Ovary (tissue), 7 donors: ENCODE measurements at regions not wholly inside any gene's neighbourhood (a gene's known extent, or its start where the extent isn't known, plus 50 kb on each side); places are given as distances from the start of the nearest gene placed in this dataset.

Experiments
- DNase-seq, 5 donors: peaks; one replicate each; pipeline ENCODE4 v3.0.0-alpha.2; 2019 to 2020
- H3K27ac ChIP-seq, 2 donors: fragments of 200-600 bp; one replicate each; pipeline versions ENCODE4 v1.5.1 to v1.8.0; 2019 to 2022
- H3K27me3 ChIP-seq: fragments of 200-600 bp; one replicate; pipeline ENCODE4 v1.8.0; 2022
- H3K36me3 ChIP-seq: fragments of 200-600 bp; sonication (generic); one replicate; pipeline ENCODE4 v1.5.1; 2019
- H3K4me1 ChIP-seq: one replicate; pipeline ENCODE4 v1.8.1; 2013; ENCODE audit warnings: mild to moderate bottlenecking, moderate library complexity; ENCODE audit not compliant: insufficient read depth
- H3K4me3 ChIP-seq: fragments of 200-600 bp; sonication (generic); one replicate; pipeline ENCODE4 v1.5.1; 2017
- H3K9me3 ChIP-seq, 2 donors: fragments of 200-600 bp in 1 of 2; sonication (generic) in 1 of 2; one replicate each; pipeline versions ENCODE4 v1.5.1 to v1.8.1; 2013 to 2019; ENCODE audit warnings: mild to moderate bottlenecking in 1 of 2, moderate library complexity in 1 of 2
- CTCF ChIP-seq, 3 donors: fragments of 450-650 bp in 2 of 3; fragments of 200-600 bp in 1 of 3; IDR thresholded peaks; one replicate each; pipeline versions ENCODE4 v1.5.1 to v1.8.0; 2016 to 2022; ENCODE audit warnings: antibody characterized with exemption in 3 of 3, mild to moderate bottlenecking in 1 of 3
- EP300 ChIP-seq: sonication (generic); formaldehyde crosslinking; IDR thresholded peaks from one replicate; pipeline ENCODE4 v1.6.1; 2017; ENCODE audit warnings: antibody characterized with exemption
- POLR2A ChIP-seq: fragments of 450-650 bp; IDR thresholded peaks from one replicate; pipeline ENCODE4 v1.6.1; 2017; ENCODE audit warnings: antibody characterized with exemption, mild to moderate bottlenecking, moderate library complexity
- WGBS, 3 donors: extraction: QIAGEN DNeasy Blood & Tissue Kit in 1 of 3; methylation state at CpG; one replicate each; pipeline versions ENCODE4 v1.1.5 to v1.1.7; 2013 to 2017; 5-methylcytosine and 5-hydroxymethylcytosine counted together
- intact Hi-C, 4 donors: fragments of 100-400 bp; cut with DNase I; formaldehyde crosslinking; loops; one replicate each; pipeline versions ENCODE4 v1.11.0 to v1.15.1; 2022 to 2023
- donor health status: DM: no; HTN: no; CAD: no; lungs with moderate emphysema.
- donor health status: DM: no; HTN: no; CAD: no.
- donor health status: Bipolar disorder and iron deficiency.
- donor health status: DM: no; HTN: no; CAD: no.
- donor health status: DM: yes; HTN: yes; CAD: no.

GRCh38 chr4:71081192-71081591 lies 87.7 kb downstream of the DCK start:
- Histone ChIP-seq H3K4me1 (no peaks in the 10 kb centered on the region), H3K9me3 (no peaks in the 10 kb centered on the region), H3K27me3 (no peaks in the 10 kb centered on the region), H3K4me3 (no peak overlapping the region), H3K36me3 (no peaks in the 10 kb centered on the region), H3K27ac (no peak overlapping the region)
- WGBS, 3 donors, result 35 to 53% (median 52%) methylated on average over 1 of the region's 1 CpG
- intact Hi-C loops, result no loop called here
- no peak for DNase-seq
- no peak for TF ChIP-seq EP300
- no peak for TF ChIP-seq POLR2A
- TF ChIP-seq CTCF (IDR thresholded peaks at IDR 0.05), result no peak

- 56 to 70% (median 58%) methylated on average over 1 of the region's 1 CpG for WGBS, 3 donors
- no peak for DNase-seq
- Histone ChIP-seq H3K4me3 (no peak overlapping the region), H3K27me3 (no peaks in the 10 kb centered on the region), H3K27ac (no peak overlapping the region), H3K9me3 (no peaks in the 10 kb centered on the region), H3K36me3 (no peaks in the 10 kb centered on the region), H3K4me1 (no peaks in the 10 kb centered on the region)
- TF ChIP-seq CTCF (IDR thresholded peaks at IDR 0.05) (no peak), EP300 (no peak)
- intact Hi-C loops, result no loop called here
Observed at GRCh38 chr4:71093745-71094144, 100.3 kb downstream of the DCK start.

GRCh38 chr4:71094201-71094600 lies 100.8 kb downstream of the DCK start:
- no peaks in the 10 kb centered on the region for H3K36me3 ChIP-seq
- intact Hi-C loops, result no loop called here
- no peaks in the 10 kb centered on the region for H3K27me3 ChIP-seq
- H3K4me3 ChIP-seq, result no peak overlapping the region
- DNase-seq, result no peak
- H3K4me1 ChIP-seq, result no peaks in the 10 kb centered on the region
- H3K27ac ChIP-seq, result no peak overlapping the region
- no peaks in the 10 kb centered on the region for H3K9me3 ChIP-seq
- no peak for TF ChIP-seq POLR2A
- TF ChIP-seq EP300, result no peak
- TF ChIP-seq CTCF (IDR thresholded peaks at IDR 0.05), result no peak

GRCh38 chr4:71095141-71095540 lies 101.7 kb downstream of the DCK start:
- 89 to 95% (median 94%) methylated on average over 2 of the region's 2 CpGs for WGBS, 3 donors
- TF ChIP-seq POLR2A, result no peak
- H3K4me1 ChIP-seq, result no peaks in the 10 kb centered on the region
- intact Hi-C loops, result no loop called here
- H3K27me3 ChIP-seq, result no peaks in the 10 kb centered on the region
- H3K9me3 ChIP-seq, result no peaks in the 10 kb centered on the region
- DNase-seq, result no peak
- H3K36me3 ChIP-seq, result no peaks in the 10 kb centered on the region
- no peak overlapping the region for H3K27ac ChIP-seq
- no peak overlapping the region for H3K4me3 ChIP-seq

GRCh38 chr4:71095545-71095944 lies 102.1 kb downstream of the DCK start:
- DNase-seq, result no peak
- intact Hi-C loops, result no loop called here
- Histone ChIP-seq H3K9me3 (no peaks in the 10 kb centered on the region), H3K27me3 (no peaks in the 10 kb centered on the region), H3K36me3 (no peaks in the 10 kb centered on the region), H3K27ac (no peak overlapping the region), H3K4me3 (no peak overlapping the region), H3K4me1 (no peaks in the 10 kb centered on the region)
- TF ChIP-seq POLR2A (no peak), CTCF (IDR thresholded peaks at IDR 0.05) (no peak), EP300 (no peak)
- WGBS, 3 donors, result 97 to 98% (median 98%) methylated on average over 1 of the region's 1 CpG
